HEK293T (cell line): ENCODE measurements at regions not wholly inside any gene's neighbourhood (a gene's known extent, or its start where the extent isn't known, plus 50 kb on each side); places are given as distances from the start of the nearest gene placed in this dataset.

Source experiments
- ARNT ChIP-seq: fragments of 450-650 bp; IDR thresholded peaks from 2 replicates; pipeline ENCODE4 v1.6.1; 2017; ENCODE audit warnings: mild to moderate bottlenecking
- BHLHE40 ChIP-seq: fragments of 450-650 bp; IDR thresholded peaks from 2 replicates; pipeline ENCODE4 v1.6.1; 2016; ENCODE audit warnings: mild to moderate bottlenecking, moderate library complexity, borderline replicate concordance
- ELF4 ChIP-seq: fragments of 450-650 bp; IDR thresholded peaks from 2 replicates; pipeline ENCODE4 v1.6.1; 2017; ENCODE audit warnings: antibody characterized with exemption
- FOXK2 ChIP-seq: fragments of 450-650 bp; IDR thresholded peaks from 2 replicates; pipeline ENCODE4 v1.6.1; 2016; ENCODE audit warnings: mild to moderate bottlenecking
- FOXM1 ChIP-seq: fragments of 450-650 bp; IDR thresholded peaks from 2 replicates; pipeline ENCODE4 v1.6.1; 2017; ENCODE audit warnings: mild to moderate bottlenecking, borderline replicate concordance
- L3MBTL2 ChIP-seq: fragments of 450-650 bp; conservative IDR thresholded peaks from 2 replicates; pipeline ENCODE4 v1.6.1; 2016; ENCODE audit warnings: mild to moderate bottlenecking
- TARDBP ChIP-seq: fragments of 450-650 bp; IDR thresholded peaks from 2 replicates; pipeline ENCODE4 v1.6.1; 2016
- ZNF384 ChIP-seq: fragments of 450-650 bp; IDR thresholded peaks from 2 replicates; pipeline ENCODE4 v1.6.1; 2016

DNA sequence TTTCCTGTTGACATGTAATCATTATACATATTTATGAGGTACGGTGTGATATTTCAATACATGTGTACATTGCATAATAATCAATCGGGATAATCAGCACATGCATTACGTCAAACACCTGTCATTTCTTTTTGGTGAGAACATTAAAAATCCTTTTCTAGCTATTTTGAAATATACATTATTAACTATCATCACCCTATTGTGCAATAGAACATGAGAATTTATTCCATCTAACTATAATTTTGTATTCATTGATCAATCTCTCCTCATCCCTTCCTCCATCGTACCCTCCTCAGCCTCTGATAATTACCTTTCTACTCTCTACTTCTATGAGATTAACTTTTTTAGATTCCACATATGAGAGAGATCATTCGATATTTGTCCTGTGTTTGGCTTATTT lies 170.9 kb upstream of the GHR start:
- no peak for TF ChIP-seq BHLHE40
- TF ChIP-seq L3MBTL2 = no peak
- no peak for TF ChIP-seq FOXK2
- TF ChIP-seq FOXM1 = no peak
- no peak for TF ChIP-seq TARDBP
- TF ChIP-seq ELF4 = no peak
- TF ChIP-seq ZNF384 = no peak
- TF ChIP-seq ARNT = no peak
